ENCODE measurements at regions not wholly inside any gene's neighbourhood (a gene's known extent, or its start where the extent isn't known, plus 50 kb on each side); places are given as distances from the start of the nearest gene placed in this dataset.

DNA sequence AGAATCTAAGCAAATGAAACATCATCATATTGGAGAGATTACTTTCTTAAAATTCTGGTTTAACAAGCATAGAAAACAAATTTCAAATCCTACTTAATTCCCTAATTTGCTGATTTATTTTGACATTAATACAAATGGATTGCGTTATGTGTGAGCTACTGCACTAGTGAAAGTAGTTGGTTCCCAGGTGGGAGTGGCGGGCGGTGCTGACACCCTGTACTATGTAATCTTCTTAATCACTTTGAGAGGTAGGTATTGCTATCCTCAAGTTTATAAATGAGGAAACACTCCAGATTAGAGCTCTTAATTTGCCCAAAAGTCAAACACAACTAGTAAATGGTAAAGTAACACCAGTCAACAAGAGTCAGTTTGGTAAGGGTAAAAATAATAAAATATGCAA, 131.1 kb downstream of the ELAPOR2 start:
- intact Hi-C loops (cut with DNase I; ENCODE audit: low total_unique reads), result no loop called here
- DNase-seq, result no peak
- no peaks in the 10 kb centered on the region for H3K9me3 ChIP-seq
- 84 to 93% (median 87%) methylated on average over 3 of the region's 3 CpGs for WGBS, 5 donors
- no peak overlapping the region for H3K4me3 ChIP-seq
- H3K27ac ChIP-seq, result no peak overlapping the region
- no peaks in the 10 kb centered on the region for H3K27me3 ChIP-seq
- TF ChIP-seq, protein P1, sequence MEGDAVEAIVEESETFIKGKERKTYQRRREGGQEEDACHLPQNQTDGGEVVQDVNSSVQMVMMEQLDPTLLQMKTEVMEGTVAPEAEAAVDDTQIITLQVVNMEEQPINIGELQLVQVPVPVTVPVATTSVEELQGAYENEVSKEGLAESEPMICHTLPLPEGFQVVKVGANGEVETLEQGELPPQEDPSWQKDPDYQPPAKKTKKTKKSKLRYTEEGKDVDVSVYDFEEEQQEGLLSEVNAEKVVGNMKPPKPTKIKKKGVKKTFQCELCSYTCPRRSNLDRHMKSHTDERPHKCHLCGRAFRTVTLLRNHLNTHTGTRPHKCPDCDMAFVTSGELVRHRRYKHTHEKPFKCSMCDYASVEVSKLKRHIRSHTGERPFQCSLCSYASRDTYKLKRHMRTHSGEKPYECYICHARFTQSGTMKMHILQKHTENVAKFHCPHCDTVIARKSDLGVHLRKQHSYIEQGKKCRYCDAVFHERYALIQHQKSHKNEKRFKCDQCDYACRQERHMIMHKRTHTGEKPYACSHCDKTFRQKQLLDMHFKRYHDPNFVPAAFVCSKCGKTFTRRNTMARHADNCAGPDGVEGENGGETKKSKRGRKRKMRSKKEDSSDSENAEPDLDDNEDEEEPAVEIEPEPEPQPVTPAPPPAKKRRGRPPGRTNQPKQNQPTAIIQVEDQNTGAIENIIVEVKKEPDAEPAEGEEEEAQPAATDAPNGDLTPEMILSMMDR (IDR thresholded peaks at IDR 0.05), result no peak
- TF ChIP-seq POLR2AphosphoS5 (IDR thresholded peaks at IDR 0.05) (no peak), POLR2A (IDR thresholded peaks at IDR 0.05) (no peak), EP300 (IDR thresholded peaks at IDR 0.05) (no peak)
- H3K36me3 ChIP-seq, result no peaks in the 10 kb centered on the region
- H3K4me1 ChIP-seq, result no peaks in the 10 kb centered on the region

DNA sequence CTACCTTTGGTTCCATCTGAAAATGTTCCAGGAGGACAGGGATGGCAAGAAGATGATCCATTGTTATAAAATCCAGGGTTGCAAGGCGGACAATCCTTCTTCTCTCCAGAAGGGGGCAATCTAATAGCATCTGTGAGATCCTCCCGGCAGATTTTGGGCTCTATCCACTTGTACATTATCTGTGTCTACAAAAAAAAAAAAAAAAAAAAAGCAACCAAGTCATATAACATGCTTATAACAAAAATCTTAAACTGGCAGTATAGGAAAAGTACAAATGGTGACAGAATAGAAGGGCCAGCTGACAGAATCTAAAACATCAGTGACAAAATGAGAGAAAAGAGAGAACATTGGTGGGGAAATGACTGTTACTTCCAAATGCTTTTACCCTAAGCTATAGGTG, 132.7 kb downstream of the ELAPOR2 start:
- WGBS, 5 donors, result 4 to 8% (median 5%) methylated on average over 2 of the region's 2 CpGs
- H3K4me1 ChIP-seq, result no peaks in the 10 kb centered on the region
- no peaks in the 10 kb centered on the region for H3K9me3 ChIP-seq
- TF ChIP-seq EP300 (IDR thresholded peaks at IDR 0.05) (no peak), POLR2A (IDR thresholded peaks at IDR 0.05) (no peak)
- TF ChIP-seq, protein P1 (IDR thresholded peaks at IDR 0.05), result peak in 5 of 7 experiments; percentile 18 to 57 (median 44)
- intact Hi-C loops (cut with DNase I; ENCODE audit: low total_unique reads), result no loop called here
- no peak overlapping the region for H3K4me3 ChIP-seq
- H3K27ac ChIP-seq, result no peak overlapping the region
- DNase-seq, result peak; percentile 26 to 58
- no peaks in the 10 kb centered on the region for H3K27me3 ChIP-seq
- no peaks in the 10 kb centered on the region for H3K36me3 ChIP-seq

- Histone ChIP-seq H3K27ac (no peak overlapping the region), H3K9me3 (no peaks in the 10 kb centered on the region), H3K4me1 (no peaks in the 10 kb centered on the region), H3K27me3 (no peaks in the 10 kb centered on the region), H3K36me3 (no peaks in the 10 kb centered on the region), H3K4me3 (no peak overlapping the region)
- WGBS, 5 donors, result 82 to 92% (median 89%) methylated on average over 1 of the region's 1 CpG
- DNase-seq, result no peak
- intact Hi-C loops (cut with DNase I; ENCODE audit: low total_unique reads), result no loop called here
- TF ChIP-seq POLR2A (IDR thresholded peaks at IDR 0.05) (no peak), POLR2AphosphoS5 (IDR thresholded peaks at IDR 0.05) (no peak), EP300 (IDR thresholded peaks at IDR 0.05) (no peak)
- TF ChIP-seq, protein P1 (IDR thresholded peaks at IDR 0.05), result no peak
These were observed 134.2 kb downstream of the ELAPOR2 start for GRCh38 chr7:86925221-86925620.

GRCh38 chr7:86923527-86923926, 135.9 kb downstream of the ELAPOR2 start:
- TF ChIP-seq EP300 (IDR thresholded peaks at IDR 0.05) (no peak), POLR2AphosphoS5 (IDR thresholded peaks at IDR 0.05) (no peak)
- TF ChIP-seq, protein P1 (IDR thresholded peaks at IDR 0.05), result no peak
- no peaks in the 10 kb centered on the region for H3K36me3 ChIP-seq
- no peak overlapping the region for H3K27ac ChIP-seq
- H3K4me3 ChIP-seq, result no peak overlapping the region
- DNase-seq, result no peak
- H3K4me1 ChIP-seq, result no peaks in the 10 kb centered on the region
- H3K9me3 ChIP-seq, result no peaks in the 10 kb centered on the region
- intact Hi-C loops (cut with DNase I; ENCODE audit: low total_unique reads), result no loop called here
- H3K27me3 ChIP-seq, result no peaks in the 10 kb centered on the region

DNA sequence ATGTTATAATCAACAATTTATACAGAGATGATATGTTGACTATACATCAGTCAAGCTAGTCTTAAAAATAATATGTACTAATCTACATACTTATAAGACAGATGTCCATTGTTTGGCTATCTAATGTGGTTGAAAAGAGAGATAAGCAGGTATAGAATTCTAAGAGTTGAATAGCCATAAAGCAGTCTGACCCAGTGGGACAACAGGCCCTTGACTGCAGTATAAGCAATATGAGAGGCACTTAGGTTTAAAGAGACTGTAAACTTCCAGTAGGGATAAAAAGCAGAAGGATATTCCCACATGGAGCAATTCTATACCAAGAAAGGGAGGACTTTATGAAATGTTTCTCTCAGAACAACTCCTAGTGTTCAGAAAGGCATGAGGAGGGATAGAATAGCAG, 139.3 kb downstream of the ELAPOR2 start:
- intact Hi-C loops (cut with DNase I; ENCODE audit: low total_unique reads), result no loop called here
- no peak overlapping the region for H3K4me3 ChIP-seq
- no peaks in the 10 kb centered on the region for H3K4me1 ChIP-seq
- no peaks in the 10 kb centered on the region for H3K27me3 ChIP-seq
- no peak for DNase-seq
- H3K36me3 ChIP-seq, result no peaks in the 10 kb centered on the region
- TF ChIP-seq, protein P1 (IDR thresholded peaks at IDR 0.05), result no peak
- TF ChIP-seq POLR2A (IDR thresholded peaks at IDR 0.05) (no peak), POLR2AphosphoS5 (IDR thresholded peaks at IDR 0.05) (no peak), EP300 (IDR thresholded peaks at IDR 0.05) (no peak)
- no peak overlapping the region for H3K27ac ChIP-seq
- H3K9me3 ChIP-seq, result no peaks in the 10 kb centered on the region

All from stomach (tissue), 8 donors.